Ectodermal cell (in vitro differentiated cells): ENCODE measurements at regions not wholly inside any gene's neighbourhood (a gene's known extent, or its start where the extent isn't known, plus 50 kb on each side); places are given as distances from the start of the nearest gene placed in this dataset.

Source experiments
- H3K27ac ChIP-seq: 2 replicates; pipeline ENCODE4 v1.7.0; 2013; ENCODE audit warnings: mild to moderate bottlenecking, low read depth, low read length; ENCODE audit not compliant: insufficient read depth, poor library complexity, severe bottlenecking
- H3K27me3 ChIP-seq: 2 replicates; pipeline ENCODE4 v1.7.0; 2013; ENCODE audit warnings: mild to moderate bottlenecking, low read length; ENCODE audit not compliant: insufficient read depth, control insufficient read depth, poor library complexity, severe bottlenecking
- H3K36me3 ChIP-seq: one replicate; pipeline ENCODE4 v1.7.0; 2013; ENCODE audit warnings: low read length; ENCODE audit not compliant: control insufficient read depth, insufficient read depth
- H3K4me1 ChIP-seq: one replicate; pipeline ENCODE4 v1.7.0; 2013; ENCODE audit warnings: low read length; ENCODE audit not compliant: control insufficient read depth, insufficient read depth
- H3K4me3 ChIP-seq: 2 replicates; pipeline ENCODE4 v1.7.0; 2013; ENCODE audit warnings: low read depth, low read length, control low read depth; ENCODE audit not compliant: insufficient read depth
- H3K9me3 ChIP-seq: 2 replicates; pipeline ENCODE4 v1.7.0; 2013; ENCODE audit warnings: mild to moderate bottlenecking, low read length, moderate library complexity; ENCODE audit not compliant: control insufficient read depth
- WGBS, 2 experiments: methylation state at CpG; one replicate each; pipeline ENCODE4 v1.1.7; 2013; ENCODE audit warnings: missing lambda C conversion rate in 2 of 2; 5-methylcytosine and 5-hydroxymethylcytosine counted together

- 90 to 100% methylated on average over 1 to 2 of the region's 2 CpGs for WGBS, 2 experiments
Measured at GRCh38 chr10:121296378-121296777, 301.9 kb downstream of the FGFR2 start.

GRCh38 chr10:121296881-121297585, 301.2 kb downstream of the FGFR2 start:
- H3K9me3 ChIP-seq, result no peaks in the 10 kb centered on the region
- no peak overlapping the region for H3K4me3 ChIP-seq
- no peaks in the 10 kb centered on the region for H3K36me3 ChIP-seq
- WGBS, 2 experiments, result 91 to 93% methylated on average over 2 of the region's 2 CpGs
- H3K4me1 ChIP-seq, result no peaks in the 10 kb centered on the region
- H3K27me3 ChIP-seq, result no peaks in the 10 kb centered on the region
- H3K27ac ChIP-seq, result no peak overlapping the region

More at GRCh38 chr10:121296378-121296777, 301.9 kb downstream of the FGFR2 start:
- Histone ChIP-seq H3K4me3 (no peak overlapping the region), H3K27ac (no peak overlapping the region), H3K27me3 (no peaks in the 10 kb centered on the region), H3K36me3 (no peaks in the 10 kb centered on the region), H3K4me1 (no peaks in the 10 kb centered on the region), H3K9me3 (no peaks in the 10 kb centered on the region)

DNA sequence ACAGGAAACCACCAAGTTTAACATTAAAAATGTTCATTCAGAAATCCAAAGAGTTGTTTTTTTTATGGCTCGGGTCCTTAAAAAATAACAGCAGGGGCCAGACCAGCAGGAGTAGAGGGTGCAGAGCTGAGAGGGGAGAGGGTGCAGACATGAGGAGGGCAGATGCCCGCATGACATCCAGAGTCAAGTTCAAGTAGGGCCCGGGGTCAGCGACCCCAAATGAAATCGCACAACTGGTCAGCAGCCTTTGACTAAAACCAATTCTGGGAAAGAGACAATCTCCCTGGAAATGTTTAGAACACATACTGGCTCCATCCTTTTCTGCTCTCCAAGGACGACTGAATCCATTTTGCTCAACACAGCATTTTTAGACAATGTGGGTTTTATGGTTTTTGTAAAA, 297.5 kb downstream of the FGFR2 start:
- Histone ChIP-seq H3K36me3 (no peaks in the 10 kb centered on the region), H3K4me3 (no peak overlapping the region), H3K4me1 (peaks cover 4% of the 10 kb centered on the region), H3K27ac (no peak overlapping the region), H3K9me3 (no peaks in the 10 kb centered on the region), H3K27me3 (no peaks in the 10 kb centered on the region)
- WGBS, 2 experiments, result 91 to 94% methylated on average over 5 to 6 of the region's 6 CpGs

DNA sequence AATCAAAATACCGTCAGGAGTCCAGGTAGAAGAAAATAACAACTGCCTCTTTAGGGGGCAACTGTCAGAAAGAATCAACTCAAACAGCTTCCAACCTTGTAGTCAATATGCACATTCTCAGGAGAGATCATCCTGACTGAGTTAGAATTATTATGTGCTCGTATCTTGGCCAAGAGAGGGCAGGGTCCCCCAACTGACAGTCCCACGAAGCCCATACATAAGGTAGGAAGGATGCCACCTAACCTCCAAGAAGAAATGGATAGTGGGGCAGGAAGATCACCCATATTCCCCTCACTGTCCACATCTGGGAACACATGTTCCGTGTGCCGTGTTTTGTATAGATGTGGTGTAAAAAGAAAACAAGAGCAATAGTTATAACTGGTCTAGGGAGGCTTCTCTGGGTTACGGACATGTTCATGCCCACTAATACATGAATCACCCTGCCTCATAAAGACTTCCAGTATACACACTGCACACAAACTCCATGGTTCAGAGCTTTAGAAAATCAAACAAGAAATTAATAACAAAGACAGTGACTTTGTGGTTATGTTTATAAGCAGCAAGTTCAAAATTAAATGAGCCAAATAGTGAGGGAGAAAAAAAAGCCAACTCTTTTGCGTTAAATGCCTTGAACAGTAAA, 295.6 kb downstream of the FGFR2 start:
- Histone ChIP-seq H3K27ac (no peak overlapping the region), H3K36me3 (no peaks in the 10 kb centered on the region), H3K9me3 (no peaks in the 10 kb centered on the region), H3K4me3 (no peak overlapping the region), H3K4me1 (peaks cover 4% of the 10 kb centered on the region), H3K27me3 (no peaks in the 10 kb centered on the region)
- 90 to 91% methylated on average over 5 to 7 of the region's 7 CpGs for WGBS, 2 experiments

- H3K9me3 ChIP-seq, result no peaks in the 10 kb centered on the region
- no peaks in the 10 kb centered on the region for H3K27me3 ChIP-seq
- H3K4me1 ChIP-seq, result peaks cover 4% of the 10 kb centered on the region
- H3K36me3 ChIP-seq, result no peaks in the 10 kb centered on the region
- WGBS, 2 experiments, result 84 to 86% methylated on average over 10 of the region's 10 CpGs
- no peak overlapping the region for H3K4me3 ChIP-seq
- no peak overlapping the region for H3K27ac ChIP-seq
Measured at GRCh38 chr10:121303287-121303890, 294.9 kb downstream of the FGFR2 start.

- H3K27ac ChIP-seq, result no peak overlapping the region
- WGBS, 2 experiments, result 90 to 92% methylated on average over 2 of the region's 2 CpGs
- no peaks in the 10 kb centered on the region for H3K9me3 ChIP-seq
- no peaks in the 10 kb centered on the region for H3K27me3 ChIP-seq
- peaks cover 20% of the 10 kb centered on the region for H3K4me1 ChIP-seq
- no peaks in the 10 kb centered on the region for H3K36me3 ChIP-seq
- H3K4me3 ChIP-seq, result no peak overlapping the region
Measured at GRCh38 chr10:121305066-121305465, 293.2 kb downstream of the FGFR2 start.

GRCh38 chr10:121306159-121306673, 292.0 kb downstream of the FGFR2 start:
- Histone ChIP-seq H3K4me3 (no peak overlapping the region), H3K4me1 (peaks cover 27% of the 10 kb centered on the region), H3K27me3 (no peaks in the 10 kb centered on the region), H3K36me3 (no peaks in the 10 kb centered on the region), H3K27ac (no peak overlapping the region), H3K9me3 (no peaks in the 10 kb centered on the region)
- 50 to 91% methylated on average over 1 to 2 of the region's 3 CpGs for WGBS, 2 experiments

- Histone ChIP-seq H3K36me3 (no peaks in the 10 kb centered on the region), H3K4me1 (peaks cover 40% of the 10 kb centered on the region), H3K27ac (no peak overlapping the region), H3K27me3 (no peaks in the 10 kb centered on the region), H3K4me3 (no peak overlapping the region), H3K9me3 (no peaks in the 10 kb centered on the region)
- WGBS, 2 experiments, result 87 to 88% methylated on average over 3 of the region's 3 CpGs
Measured at GRCh38 chr10:121307411-121307980, 290.7 kb downstream of the FGFR2 start.

- WGBS, 2 experiments, result 89 to 90% methylated on average over 1 of the region's 1 CpG
- no peak overlapping the region for H3K4me3 ChIP-seq
Measured at GRCh38 chr10:121308020-121308419, 290.2 kb downstream of the FGFR2 start.

GRCh38 chr10:121309164-121309563, 289.1 kb downstream of the FGFR2 start:
- no peaks in the 10 kb centered on the region for H3K9me3 ChIP-seq

More at GRCh38 chr10:121308020-121308419, 290.2 kb downstream of the FGFR2 start:
- peaks cover 45% of the 10 kb centered on the region for H3K4me1 ChIP-seq
- H3K27me3 ChIP-seq, result no peaks in the 10 kb centered on the region
- H3K36me3 ChIP-seq, result no peaks in the 10 kb centered on the region
- no peak overlapping the region for H3K27ac ChIP-seq
- H3K9me3 ChIP-seq, result no peaks in the 10 kb centered on the region

More at GRCh38 chr10:121309164-121309563, 289.1 kb downstream of the FGFR2 start:
- no peak overlapping the region for H3K4me3 ChIP-seq
- WGBS, 2 experiments, result 91 to 94% methylated on average over 3 of the region's 3 CpGs
- H3K27me3 ChIP-seq, result no peaks in the 10 kb centered on the region
- H3K27ac ChIP-seq, result no peak overlapping the region
- peaks cover 48% of the 10 kb centered on the region for H3K4me1 ChIP-seq
- H3K36me3 ChIP-seq, result no peaks in the 10 kb centered on the region
